CD4-positive, alpha-beta T cell treated with Interleukin-17A for 1 hour (primary cell): ENCODE measurements at regions not wholly inside any gene's neighbourhood (a gene's known extent, or its start where the extent isn't known, plus 50 kb on each side); places are given as distances from the start of the nearest gene placed in this dataset.

Source experiments
- DNase-seq: peaks from one replicate; pipeline ENCODE4 v3.0.0-alpha.2; 2020

- DNase-seq: no peak
These were observed 127.5 kb downstream of the SS18 start for GRCh38 chr18:25962919-25963318.

DNA sequence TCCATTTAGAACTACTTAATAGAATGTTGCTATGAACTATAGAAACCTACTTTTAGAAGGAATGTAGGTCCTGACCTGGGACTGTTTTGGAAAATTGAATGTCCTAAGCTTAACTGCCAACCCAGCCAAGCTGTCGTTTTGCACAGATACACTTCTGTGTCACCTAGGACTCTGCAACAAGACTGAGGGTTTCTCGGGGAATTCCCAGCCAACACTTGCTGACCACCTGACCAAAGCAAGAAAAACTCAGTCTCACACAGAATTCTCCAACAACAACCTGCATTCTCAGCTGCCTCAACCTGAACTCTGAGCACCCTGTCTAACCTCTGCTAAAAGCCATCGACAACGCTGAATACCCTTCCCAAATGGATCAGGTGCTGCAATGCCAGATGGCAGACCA, 128.2 kb downstream of the SS18 start:
- DNase-seq: no peak

DNA sequence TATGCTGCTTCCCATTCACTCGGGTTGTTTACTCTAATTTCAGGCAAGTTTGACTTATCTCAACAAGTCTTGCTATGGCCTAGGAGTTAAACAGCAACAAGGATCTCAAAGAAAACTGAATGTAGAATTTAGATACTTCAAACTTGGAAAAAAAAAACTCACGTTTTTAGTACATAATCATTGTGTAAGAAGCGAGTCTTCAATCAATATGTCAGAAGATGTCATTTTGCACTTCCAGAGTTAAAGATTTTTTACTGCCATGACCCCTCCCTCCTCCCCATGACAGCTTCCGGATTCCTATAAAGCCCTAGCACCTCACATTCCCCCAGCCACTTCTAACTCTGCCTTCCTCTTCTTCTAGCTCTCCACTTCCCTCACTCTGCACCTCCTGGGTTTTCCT, 133.4 kb downstream of the SS18 start:
- DNase-seq: no peak

DNA sequence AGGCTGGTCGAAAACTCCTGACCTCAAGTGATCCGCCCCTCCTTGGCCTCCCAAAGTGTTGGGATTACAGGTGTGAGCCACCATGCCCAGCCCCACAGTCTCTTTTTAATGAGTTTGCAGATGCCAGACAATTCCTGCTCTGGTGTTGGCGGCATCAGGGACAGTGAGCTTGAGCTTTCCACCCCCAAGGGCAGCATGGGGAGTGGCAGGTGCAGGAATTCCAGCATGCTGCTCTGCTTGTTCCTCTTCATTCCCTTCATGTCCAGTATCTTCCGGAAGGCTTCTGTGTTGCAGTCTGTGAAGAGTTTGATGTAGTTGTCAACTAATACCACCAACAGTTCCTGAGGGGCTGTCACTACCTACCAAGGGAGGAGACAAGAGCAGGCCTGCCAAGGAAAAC, 137.3 kb downstream of the SS18 start:
- DNase-seq: no peak

GRCh38 chr18:25950321-25950720, 140.1 kb downstream of the SS18 start:
- DNase-seq: no peak

DNA sequence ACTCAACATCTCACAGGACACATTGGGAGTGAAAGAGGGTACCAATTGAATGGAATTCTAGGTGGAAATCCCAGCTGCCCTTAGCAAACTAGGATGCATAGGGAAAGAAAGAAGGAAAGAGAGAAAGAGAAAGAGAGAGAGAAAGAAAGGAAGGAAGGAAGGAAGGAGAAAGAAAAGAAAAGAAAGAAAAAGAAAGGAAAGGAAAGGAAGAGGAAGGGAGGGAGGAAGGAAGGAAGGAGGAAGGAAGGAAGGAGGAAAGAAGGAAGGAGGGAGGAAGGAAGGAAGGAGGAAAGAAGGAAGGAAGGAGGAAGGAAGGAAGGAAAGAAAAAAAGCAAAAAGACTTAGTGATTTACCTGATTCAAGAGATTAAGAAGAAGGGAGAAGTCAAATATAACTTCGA, 143.9 kb downstream of the SS18 start:
- DNase-seq: no peak

DNA sequence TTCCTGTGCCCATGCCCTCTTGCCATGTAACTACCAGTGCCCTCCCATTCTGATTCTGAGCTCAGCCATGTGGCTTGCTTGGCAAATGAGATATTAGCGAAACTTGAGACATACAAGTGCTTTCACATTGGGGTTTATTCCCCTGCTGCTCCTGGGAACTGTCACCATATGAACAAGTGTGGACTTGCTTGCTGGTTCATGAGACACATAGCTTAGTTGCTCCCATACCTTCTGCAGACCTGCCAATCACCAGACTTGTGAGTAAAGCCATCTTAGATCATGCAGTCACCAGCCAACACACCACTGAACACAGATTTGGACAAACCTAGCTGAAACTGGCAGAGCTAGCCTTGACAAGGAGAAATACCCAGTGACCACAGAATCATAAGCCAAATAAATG, 155.1 kb downstream of the SS18 start:
- no peak for DNase-seq

GRCh38 chr18:25931126-25931525, 159.3 kb downstream of the SS18 start:
- no peak for DNase-seq

DNA sequence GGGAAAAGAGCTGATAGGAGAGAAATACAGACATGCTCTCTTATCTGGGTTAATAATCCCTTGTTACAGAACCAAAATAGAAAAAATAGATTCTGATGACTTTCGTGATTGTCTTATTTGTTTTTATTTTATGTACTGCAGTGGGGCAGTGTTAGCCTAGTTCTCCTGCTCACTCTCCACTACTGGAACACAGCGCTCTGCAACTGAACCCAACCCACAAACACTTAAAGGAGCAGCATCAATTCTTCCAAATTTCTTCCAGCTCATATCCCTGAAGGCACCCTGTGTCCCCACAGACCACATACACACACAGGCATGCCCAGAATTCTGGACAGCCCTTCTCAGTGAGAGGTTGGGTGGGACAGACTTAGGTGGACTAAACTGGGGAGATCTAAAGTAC, 160.6 kb downstream of the SS18 start:
- no peak for DNase-seq

GRCh38 chr18:25927830-25928229, 162.6 kb downstream of the SS18 start:
- DNase-seq: no peak

DNA sequence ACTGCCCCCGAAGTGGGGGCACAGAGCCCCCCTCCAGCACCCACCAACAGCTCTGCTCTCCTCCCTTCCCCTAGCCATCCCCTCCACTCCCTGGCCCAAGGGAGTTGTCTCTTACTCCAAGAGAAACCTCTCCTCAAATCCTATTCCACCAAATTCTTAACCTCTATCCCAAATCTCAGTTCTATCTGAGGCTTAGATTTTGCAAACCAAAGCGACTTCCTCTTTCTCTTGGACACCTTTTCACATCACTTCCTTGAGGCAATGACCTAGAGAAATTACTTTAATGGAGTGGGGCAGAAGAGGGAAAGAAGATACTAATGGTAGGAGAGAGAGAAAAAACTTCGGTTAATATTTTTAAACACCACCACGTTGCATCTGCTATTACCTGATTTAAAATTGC, 167.2 kb downstream of the SS18 start:
- DNase-seq: no peak

GRCh38 chr18:25921677-25922421, 168.6 kb downstream of the SS18 start:
- DNase-seq: peak; percentile 51

DNA sequence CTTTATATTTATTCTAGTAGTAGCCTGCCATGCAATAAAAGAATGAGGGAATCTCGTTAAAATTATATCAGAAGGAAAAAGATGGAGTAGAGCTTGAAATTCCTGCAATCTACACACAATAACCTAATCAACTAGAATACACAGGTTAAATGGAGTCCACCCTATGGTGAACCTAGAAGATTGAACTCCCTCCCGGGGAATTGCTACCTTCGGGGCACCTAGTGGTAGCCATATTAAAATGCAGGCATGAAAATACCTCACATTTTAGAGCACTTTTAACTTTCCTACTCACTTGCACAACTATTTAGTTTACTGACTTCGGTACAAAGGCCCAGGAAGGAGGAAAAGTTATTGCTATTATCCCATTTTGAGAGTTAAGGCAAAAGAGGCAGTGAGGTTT, 174.5 kb downstream of the SS18 start:
- no peak for DNase-seq

GRCh38 chr18:25898965-25899364, 191.4 kb downstream of the SS18 start:
- no peak for DNase-seq

- DNase-seq: no peak
These were observed 193.5 kb downstream of the SS18 start for GRCh38 chr18:25896956-25897355.

GRCh38 chr18:25896178-25896780, 194.1 kb downstream of the SS18 start:
- peak; percentile 28 for DNase-seq

GRCh38 chr18:25895518-25895917, 194.9 kb downstream of the SS18 start:
- no peak for DNase-seq

DNA sequence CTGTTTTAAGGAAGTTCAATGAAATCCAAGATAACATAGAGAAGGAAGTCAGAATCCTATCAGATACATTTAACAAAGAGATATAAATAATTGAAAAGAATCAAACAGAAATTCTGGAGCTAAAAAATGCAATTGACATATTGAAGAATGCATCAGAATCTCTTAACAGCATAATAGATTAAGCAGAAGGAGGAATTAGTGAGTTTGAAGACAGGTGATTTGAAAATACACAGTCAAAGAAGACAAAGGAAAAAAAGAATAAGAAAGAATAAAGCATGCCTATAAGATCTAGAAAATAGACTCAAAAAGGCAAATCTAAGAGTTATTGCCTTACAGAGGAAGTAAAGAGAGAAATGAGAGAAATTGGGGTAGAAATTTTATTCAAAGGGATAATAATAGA, 204.1 kb downstream of the SS18 start:
- DNase-seq: no peak

DNA sequence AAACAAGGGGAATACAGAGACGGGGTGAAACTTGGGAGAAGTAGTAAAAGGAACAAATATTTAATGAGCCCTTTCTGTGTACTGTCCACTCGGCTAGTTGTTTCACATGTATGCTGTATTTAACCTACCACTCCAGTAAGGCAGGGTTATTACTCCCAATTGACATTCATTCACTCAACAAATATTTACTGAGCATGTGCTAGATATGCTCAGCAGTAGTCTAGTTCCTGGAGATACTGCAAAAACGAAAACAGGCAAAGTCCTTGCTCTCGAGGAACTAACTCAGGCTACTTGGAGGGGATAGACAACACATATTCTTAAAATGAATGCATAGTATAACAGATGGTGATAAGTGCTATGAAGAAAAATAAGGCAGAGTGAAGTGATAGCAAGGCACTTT, 207.3 kb downstream of the SS18 start:
- DNase-seq: no peak

GRCh38 chr18:25881149-25881548, 209.3 kb downstream of the SS18 start:
- DNase-seq: no peak

DNA sequence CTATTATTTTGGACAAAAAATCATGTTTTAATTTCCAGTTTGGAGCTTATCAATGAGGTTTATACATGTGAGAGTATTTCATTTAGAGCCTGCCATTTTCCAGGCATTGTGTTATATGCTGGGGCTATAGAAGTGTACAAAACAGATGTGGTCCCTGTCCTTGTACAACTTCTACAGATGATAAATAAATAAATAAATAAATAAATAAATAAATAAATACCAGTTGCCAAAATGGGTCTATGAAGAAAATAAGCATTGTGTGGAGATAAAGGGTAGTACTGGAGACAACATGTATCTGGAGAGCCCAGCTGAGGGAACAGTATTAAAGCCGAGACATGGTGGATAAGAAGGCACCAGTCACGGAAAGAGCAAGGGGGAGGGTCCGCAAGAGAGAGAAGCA, 210.0 kb downstream of the SS18 start:
- no peak for DNase-seq

DNA sequence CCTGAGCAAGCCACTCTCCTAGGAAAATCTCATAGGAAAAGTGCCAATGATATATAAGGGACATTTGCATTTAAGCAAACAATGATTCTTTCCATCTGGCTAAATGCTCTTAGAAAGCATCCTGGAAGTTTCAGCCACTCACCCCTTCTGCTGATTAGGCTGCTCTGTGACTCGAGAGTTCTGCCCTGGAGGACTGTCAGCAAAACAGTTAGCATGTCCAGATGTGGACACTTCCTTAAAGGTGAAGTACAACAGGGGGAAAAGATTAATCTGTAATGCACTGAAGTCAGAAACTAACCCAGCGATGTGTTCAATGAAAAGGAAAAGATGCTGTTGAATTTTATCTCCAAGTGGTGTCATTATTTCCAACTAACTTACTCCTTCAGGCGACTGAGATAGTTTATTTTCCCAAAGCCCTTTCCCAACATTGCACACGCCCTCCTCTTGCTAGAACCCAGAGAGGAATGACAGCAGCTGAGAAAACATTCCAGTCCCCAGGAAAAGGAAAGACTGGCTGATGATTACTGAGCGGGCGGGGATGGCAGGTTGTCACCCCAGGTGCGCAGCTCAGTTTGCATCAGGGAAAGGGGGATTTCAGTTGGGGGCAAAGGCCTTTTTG, 214.0 kb downstream of the SS18 start:
- DNase-seq: no peak

DNA sequence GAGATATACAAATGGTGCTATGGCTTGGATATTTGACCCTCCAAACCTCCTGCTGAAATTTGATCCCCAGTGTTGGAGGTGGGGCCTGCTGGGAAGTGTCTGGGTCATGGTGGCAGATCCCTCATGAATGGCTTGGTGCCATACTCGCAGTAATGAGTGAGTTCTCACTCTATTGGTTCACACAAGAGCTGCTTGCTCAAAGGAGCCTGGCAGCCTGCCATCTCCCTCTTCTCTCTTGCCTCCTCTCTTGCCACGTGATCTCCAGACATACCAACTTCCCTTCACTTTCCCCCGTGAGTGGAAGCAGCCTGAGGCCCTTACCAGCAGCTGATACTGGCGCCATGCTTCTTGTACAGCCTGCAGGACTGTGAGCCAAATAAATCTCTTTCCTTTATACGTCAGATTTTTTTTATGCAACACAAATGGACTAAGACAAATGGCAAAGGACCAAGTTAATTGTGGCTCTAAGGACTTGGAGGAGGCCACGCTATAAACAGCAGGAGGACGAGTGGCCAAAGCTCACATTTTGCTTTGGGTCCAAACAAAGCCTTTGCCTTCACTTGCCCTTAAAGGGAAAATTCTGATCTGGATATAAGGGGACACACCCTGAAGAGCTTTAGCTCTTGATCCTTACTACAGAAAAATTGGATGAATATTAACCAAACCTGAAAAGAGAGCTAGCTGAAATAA, 214.7 kb downstream of the SS18 start:
- DNase-seq: no peak

- DNase-seq: no peak
These were observed 216.6 kb downstream of the SS18 start for GRCh38 chr18:25873833-25874232.
